SU-DHL-6 (cell line): ENCODE measurements at regions not wholly inside any gene's neighbourhood (a gene's known extent, or its start where the extent isn't known, plus 50 kb on each side); places are given as distances from the start of the nearest gene placed in this dataset.

Experiments
- EZH2phosphoT487 ChIP-seq: fragments of 200-600 bp; sonication (generic), shearing (Covaris generic); conservative IDR thresholded peaks from 2 replicates; pipeline ENCODE4 v1.6.1; 2018; ENCODE audit warnings: mild to moderate bottlenecking, antibody characterized with exemption, low read length, moderate library complexity, mixed read lengths
- TF ChIP-seq, protein P1 (sequence below): fragments of 200-600 bp; sonication (generic); IDR thresholded peaks from one replicate; pipeline ENCODE4 v1.5.1; 2017; ENCODE audit warnings: antibody characterized with exemption, mild to moderate bottlenecking, low read length, moderate library complexity; ENCODE audit not compliant: insufficient read depth, poor library complexity, severe bottlenecking

DNA sequence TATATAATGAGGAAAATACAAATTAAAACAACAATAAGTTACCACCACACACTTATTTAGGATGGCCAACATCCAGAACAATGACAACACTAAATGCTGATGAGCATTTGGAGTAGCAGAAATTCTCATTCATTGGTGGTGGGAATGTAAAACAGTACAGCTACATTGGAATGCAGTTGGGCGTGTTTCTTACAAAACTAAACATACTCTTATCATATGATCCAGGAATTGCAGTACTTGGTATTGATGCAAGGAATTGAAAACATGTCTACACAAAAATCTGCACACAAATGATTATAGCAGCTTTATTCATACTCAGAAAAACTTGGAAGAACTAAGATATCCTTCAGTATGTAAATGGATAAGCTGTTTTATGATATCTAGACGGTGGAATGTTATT is 594.2 kb downstream of the ZBBX start:
- TF ChIP-seq, protein P1, sequence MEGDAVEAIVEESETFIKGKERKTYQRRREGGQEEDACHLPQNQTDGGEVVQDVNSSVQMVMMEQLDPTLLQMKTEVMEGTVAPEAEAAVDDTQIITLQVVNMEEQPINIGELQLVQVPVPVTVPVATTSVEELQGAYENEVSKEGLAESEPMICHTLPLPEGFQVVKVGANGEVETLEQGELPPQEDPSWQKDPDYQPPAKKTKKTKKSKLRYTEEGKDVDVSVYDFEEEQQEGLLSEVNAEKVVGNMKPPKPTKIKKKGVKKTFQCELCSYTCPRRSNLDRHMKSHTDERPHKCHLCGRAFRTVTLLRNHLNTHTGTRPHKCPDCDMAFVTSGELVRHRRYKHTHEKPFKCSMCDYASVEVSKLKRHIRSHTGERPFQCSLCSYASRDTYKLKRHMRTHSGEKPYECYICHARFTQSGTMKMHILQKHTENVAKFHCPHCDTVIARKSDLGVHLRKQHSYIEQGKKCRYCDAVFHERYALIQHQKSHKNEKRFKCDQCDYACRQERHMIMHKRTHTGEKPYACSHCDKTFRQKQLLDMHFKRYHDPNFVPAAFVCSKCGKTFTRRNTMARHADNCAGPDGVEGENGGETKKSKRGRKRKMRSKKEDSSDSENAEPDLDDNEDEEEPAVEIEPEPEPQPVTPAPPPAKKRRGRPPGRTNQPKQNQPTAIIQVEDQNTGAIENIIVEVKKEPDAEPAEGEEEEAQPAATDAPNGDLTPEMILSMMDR, result no peak
- TF ChIP-seq EZH2phosphoT487, result no peak
